Fibroblast of skin of abdomen (primary cell): ENCODE measurements at regions not wholly inside any gene's neighbourhood (a gene's known extent, or its start where the extent isn't known, plus 50 kb on each side); places are given as distances from the start of the nearest gene placed in this dataset.

Experiments used
- DNase-seq: peaks from one replicate; pipeline ENCODE4 v3.0.0-alpha.2; 2013

DNA sequence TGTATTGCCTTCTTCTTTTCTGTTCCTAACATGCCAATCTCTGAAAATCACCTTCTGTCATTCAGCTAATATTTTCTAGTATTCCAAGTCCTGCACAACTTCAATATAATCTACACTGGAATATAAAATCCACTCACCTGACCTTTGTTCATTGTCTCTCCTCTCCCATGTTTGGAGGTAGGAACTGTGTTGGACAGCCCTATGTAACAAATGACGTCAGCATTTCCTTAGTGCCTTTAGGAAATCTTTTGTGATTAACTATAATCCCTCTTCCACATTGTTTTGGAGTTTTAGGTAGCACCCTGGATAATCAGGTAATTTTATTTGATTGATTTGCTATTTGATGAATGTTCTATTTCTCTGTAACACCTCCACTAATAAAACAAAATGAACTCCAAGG is 814.8 kb upstream of the PRKX start:
- DNase-seq, result no peak

- DNase-seq, result no peak
Measured at GRCh38 chrX:4485912-4486311, 772.5 kb upstream of the PRKX start.

DNA sequence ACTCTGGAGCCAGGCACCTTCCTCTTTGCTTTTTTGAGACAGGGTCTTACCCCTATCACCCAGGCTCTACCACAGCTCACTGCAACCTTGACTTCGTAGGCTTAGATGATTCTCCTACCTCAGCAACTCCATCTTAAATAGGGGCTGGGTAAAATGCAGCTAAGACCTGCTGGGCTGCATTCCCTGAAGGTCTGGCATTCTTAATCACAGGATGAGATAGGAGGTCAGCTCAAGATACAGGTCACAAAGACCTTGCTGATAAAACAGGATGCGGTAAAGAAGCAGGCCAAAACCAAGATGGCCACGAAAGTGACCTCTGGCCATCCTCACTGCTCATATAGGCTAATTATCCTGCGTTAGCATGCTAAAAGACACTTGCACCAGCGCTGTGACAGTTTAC is 770.8 kb upstream of the PRKX start:
- no peak for DNase-seq

DNA sequence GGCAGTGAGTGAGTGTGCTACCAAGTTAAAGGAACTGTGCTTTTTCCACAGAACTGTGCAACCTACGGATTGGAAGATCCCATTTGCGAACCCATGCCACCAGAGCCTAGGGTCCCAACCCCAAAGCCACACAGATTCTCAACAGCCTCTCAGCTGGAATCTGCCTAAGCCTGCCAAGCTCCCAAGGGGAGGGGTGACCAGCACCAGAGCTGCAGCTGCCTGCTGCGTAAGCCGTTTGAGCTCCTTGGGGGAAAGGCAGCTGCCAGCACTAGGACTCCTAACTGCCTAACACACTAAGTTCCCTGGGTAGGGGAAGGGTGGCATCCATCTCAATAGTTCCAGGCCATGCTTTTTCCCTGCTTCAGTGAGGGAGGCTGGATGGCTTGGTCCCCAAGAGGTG is 738.1 kb upstream of the PRKX start:
- no peak for DNase-seq

GRCh38 chrX:4450177-4450576 is 736.7 kb upstream of the PRKX start:
- no peak for DNase-seq

DNA sequence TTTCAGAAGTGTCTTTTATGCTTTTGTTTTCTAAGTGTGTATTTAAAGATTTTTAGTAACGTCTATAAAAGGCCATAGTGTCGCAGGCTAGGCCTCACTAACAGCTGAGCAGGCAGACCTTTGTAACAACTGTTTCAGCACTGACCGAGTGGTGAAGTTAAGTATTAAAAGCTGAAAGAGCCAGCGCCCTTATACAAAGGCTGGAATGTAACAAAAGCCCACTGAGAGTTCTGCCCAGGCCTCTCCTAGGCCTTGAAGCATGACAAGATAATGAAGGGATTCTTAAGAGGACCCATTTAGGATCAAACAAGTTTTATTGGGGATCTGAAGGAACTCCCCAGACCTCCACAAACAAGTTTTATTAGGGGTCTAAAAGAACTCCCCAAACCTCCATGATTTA is 722.5 kb upstream of the PRKX start:
- no peak for DNase-seq

- no peak for DNase-seq
Measured at GRCh38 chrX:4397471-4397870, 684.0 kb upstream of the PRKX start.

DNA sequence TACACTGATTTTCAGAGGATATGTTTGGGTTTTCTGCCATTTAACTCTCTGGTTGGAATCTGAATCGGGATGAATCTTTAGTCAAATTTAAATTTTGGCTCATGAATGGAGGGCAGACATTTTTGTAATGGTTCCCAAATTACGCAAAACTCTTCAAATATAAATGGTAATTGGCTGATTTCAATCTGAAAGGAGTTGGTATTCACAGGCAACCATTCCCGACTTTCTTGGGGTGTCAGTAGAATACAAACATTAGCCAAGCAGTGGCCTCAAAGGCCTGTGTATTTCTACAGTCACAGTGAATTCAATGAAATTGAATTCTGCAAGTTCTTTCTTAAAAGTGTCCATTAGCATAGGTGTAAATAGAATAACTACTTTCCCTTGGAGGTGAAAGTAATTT is 668.8 kb upstream of the PRKX start:
- DNase-seq, result no peak

GRCh38 chrX:4380710-4381109 is 667.3 kb upstream of the PRKX start:
- DNase-seq, result no peak

- no peak for DNase-seq
Measured at GRCh38 chrX:4379071-4379470, 665.6 kb upstream of the PRKX start.

DNA sequence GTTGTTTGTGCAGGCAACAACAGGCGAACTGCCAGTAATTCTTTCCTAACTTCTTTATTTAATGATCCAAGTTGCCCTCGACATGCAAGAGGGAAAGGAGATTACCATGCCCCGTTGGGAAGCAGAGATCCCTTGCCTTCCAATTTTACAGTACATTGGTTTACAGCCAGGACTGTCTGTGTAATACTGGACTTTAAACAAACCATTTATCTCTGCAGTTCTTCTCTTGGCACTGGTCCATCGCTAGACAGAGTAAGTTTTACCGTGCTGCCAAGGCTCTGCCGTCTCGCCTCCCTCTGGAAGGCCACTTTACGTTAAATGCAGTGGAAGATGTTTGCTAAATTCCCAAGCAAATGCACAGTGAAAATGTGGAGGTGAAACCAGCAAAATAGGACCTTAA is 660.3 kb upstream of the PRKX start:
- no peak for DNase-seq

DNA sequence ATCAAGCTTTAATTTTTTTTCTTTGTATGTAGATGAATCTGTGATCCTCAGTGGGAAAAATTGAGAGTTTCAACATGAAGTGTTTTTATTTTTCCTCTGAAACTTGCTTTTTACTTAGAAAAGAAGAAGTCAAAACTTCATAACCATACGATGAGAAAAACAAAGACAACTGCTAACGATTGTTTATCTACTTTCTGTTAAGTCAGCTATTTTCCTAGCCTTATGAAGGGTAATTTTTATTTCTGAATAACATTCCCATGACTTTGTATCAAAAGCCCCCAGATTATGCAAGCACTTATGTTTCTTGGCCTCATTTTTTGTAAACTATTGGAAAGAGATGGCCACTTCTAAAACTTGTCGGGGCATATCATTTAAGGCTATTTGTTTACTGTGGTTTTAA is 645.1 kb upstream of the PRKX start:
- no peak for DNase-seq

DNA sequence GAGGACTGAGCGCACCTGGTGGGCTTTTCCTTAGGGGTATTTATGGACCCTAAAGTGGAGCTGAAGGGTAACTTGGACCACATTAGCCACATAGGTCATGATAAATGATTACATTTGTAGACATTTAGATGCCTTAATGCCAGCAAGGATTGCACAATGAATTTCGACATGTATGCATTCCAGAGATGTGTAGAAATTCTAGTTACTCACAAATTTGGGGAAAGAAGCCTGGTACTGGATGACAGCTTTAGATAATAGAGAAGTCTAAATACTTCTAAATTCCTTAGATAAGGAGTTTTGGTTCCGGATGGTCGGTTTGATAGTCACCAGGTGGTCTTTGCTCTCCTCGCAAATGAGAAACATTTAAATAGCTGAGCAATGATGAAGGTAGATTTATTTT is 609.5 kb upstream of the PRKX start:
- no peak for DNase-seq

- DNase-seq, result no peak
Measured at GRCh38 chrX:4320436-4320947, 607.0 kb upstream of the PRKX start.

DNA sequence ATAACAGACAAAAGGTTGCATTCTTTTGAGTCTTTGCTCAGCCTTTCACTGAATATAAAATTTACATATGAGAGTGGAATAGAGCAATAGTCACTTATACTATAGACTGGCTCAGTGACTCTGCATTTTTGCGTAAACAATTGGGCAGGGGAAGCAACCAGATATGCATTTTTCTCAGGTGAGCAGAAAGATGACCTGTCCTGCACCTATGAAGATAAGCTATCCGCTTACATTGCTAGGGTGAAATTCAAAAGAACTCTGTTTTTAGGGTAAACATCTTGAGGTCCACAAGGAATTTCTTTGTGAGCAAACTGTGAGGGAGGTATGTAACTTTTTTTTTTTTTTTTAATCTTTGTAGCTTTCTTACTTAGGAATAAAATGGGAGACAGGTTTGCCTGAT is 602.4 kb upstream of the PRKX start:
- DNase-seq, result no peak

DNA sequence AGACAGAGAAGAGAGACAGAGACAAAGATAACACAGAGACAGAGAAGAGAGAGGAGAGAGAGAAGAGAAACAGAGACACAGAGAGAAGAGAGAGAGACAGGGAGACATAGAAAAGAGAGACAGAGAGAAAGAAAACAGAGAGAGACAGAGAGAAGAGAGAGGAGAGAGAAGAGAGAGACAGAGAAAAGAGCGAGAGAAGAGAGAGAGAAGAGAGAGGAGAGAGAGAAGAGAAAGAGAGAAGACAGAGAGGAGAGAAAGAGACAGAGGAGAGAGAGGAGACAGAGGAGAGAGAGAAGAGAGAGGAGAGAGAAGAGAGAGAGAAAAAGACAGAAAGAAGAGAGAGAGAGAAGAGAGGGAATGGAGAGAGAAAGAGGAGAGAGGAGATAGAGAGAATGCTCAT is 601.1 kb upstream of the PRKX start:
- no peak for DNase-seq

- no peak for DNase-seq
Measured at GRCh38 chrX:4277122-4277521, 563.7 kb upstream of the PRKX start.

- DNase-seq, result no peak
Measured at GRCh38 chrX:4268676-4269075, 555.2 kb upstream of the PRKX start.

- DNase-seq, result no peak
Measured at GRCh38 chrX:4265036-4265435, 551.6 kb upstream of the PRKX start.

DNA sequence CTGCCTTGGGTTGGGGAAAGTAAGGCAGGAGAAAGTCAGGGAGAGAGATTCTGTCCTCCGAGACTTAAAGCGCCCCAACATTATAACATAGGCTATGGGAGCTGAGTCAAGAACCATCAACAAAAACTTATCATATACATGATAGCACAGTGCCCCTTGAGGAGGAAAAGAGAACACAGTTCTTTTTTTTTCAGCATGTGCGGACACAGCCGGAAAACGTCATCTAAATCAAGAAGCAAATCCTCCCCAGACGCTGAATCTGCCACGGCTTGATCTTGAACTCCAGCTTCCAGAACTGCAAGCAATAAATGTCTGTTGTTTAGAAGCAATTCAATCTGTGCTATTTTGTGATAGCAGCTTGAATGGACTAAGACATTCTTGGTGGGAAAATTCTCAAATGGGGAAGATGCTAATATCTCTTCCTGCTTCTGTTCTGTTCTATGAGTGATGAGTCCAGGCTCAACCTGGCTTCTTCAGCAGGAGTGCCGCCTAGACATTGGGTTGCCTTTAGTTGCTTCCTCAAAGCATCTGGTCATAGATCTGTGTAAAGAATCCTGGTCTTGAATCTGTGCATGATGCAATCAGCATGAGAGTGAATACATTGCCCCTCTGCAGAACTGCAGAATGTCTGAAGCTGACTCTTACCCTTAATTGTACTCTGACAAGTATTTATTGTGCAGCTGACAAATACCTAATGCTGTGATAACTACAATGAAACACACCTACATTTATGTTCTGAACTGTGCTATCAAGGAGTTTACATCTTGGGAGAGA is 549.8 kb upstream of the PRKX start:
- no peak for DNase-seq

- DNase-seq, result no peak
Measured at GRCh38 chrX:4253092-4253491, 539.6 kb upstream of the PRKX start.

- no peak for DNase-seq
Measured at GRCh38 chrX:4249401-4249800, 536.0 kb upstream of the PRKX start.

GRCh38 chrX:4243759-4244158 is 530.3 kb upstream of the PRKX start:
- no peak for DNase-seq

- DNase-seq, result no peak
Measured at GRCh38 chrX:4240541-4241194, 527.2 kb upstream of the PRKX start.
